HepG2 (cell line): ENCODE measurements at regions not wholly inside any gene's neighbourhood (a gene's known extent, or its start where the extent isn't known, plus 50 kb on each side); places are given as distances from the start of the nearest gene placed in this dataset.

Experiments used
- ATAC-seq: fragments of 200-7000 bp; cut with Tn5 transposase; 3 replicates; pipeline ENCODE4 v1.9.1; 2020; ENCODE audit warnings: mild to moderate bottlenecking, moderate library complexity
- BruUV-seq: library from RNA; stranded (reverse); fragments of 400-500 nt; replicated peaks from 2 replicates; lab custom pipeline; 2021; lab: Mats Ljungman, UMichigan
- CTCF ChIA-PET: fragments of 300-600 bp; formaldehyde crosslinking; extraction: SDS; loops from one replicate; lab custom pipeline; 2021; ENCODE audit warnings: low total read pairs, inconsistent platforms, low intra/inter-chr PET ratio; lab: Yijun Ruan, JAX
- POLR2A ChIA-PET: fragments of 350-600 bp; sonication (Branson Sonifier 250); formaldehyde crosslinking; loops from one replicate; lab custom pipeline; 2020; ENCODE audit warnings: antibody characterized with exemption, inconsistent platforms; lab: Yijun Ruan, JAX
- DNase-seq: peaks from one replicate; pipeline ENCODE4 v3.0.0-alpha.2; 2015; ENCODE audit warnings: low spot score
- FAIRE-seq: peaks from 3 replicates; lab custom pipeline; 2011; peaks lifted over from hg19 to GRCh38; lab: Jason Lieb, UNC
- H2AFZ ChIP-seq: one replicate; pipeline ENCODE4 v1.6.1; 2011; ENCODE audit warnings: low read length, inconsistent platforms
- H3K27ac ChIP-seq: fragments of 300-600 bp; 3 replicates; pipeline ENCODE4 v1.8.0; 2011; ENCODE audit warnings: mixed run types, mild to moderate bottlenecking, mixed read lengths, low read length, inconsistent platforms; ENCODE audit not compliant: insufficient read depth; ENCODE audit errors: extremely low read length
- H3K27me3 ChIP-seq, 2 experiments: fragments of 200-600 bp in 1 of 2; 2 replicates in 1 of 2; 3 replicates in 1 of 2; pipeline versions ENCODE4 v1.6.0 to v1.8.0; 2011; ENCODE audit warnings: low read length in 2 of 2, mild to moderate bottlenecking in 2 of 2, moderate library complexity in 2 of 2, inconsistent platforms in 1 of 2; ENCODE audit not compliant: insufficient read depth in 2 of 2, control insufficient read depth in 1 of 2
- H3K36me3 ChIP-seq, 2 experiments: fragments of 200-600 bp in 1 of 2; replicated peaks in 1 of 2; 2 replicates in 1 of 2; 3 replicates in 1 of 2; pipeline versions ENCODE4 v1.5.1 to v1.8.0; 2011; ENCODE audit warnings: low read length in 2 of 2, inconsistent platforms in 1 of 2; ENCODE audit not compliant: insufficient read depth in 2 of 2, control insufficient read depth in 1 of 2
- H3K4me1 ChIP-seq: 2 replicates; pipeline ENCODE4 v1.5.1; 2012; ENCODE audit warnings: low read length, inconsistent platforms; ENCODE audit not compliant: insufficient read depth
- H3K4me2 ChIP-seq: 2 replicates; pipeline ENCODE4 v1.6.0; 2011; ENCODE audit warnings: low read depth, low read length, inconsistent platforms
- H3K4me3 ChIP-seq, 3 experiments: fragments of 200-600 bp in 1 of 3; sonication (generic), shearing (Covaris generic) in 1 of 3; replicated peaks in 1 of 3; 2 replicates each; pipeline ENCODE4 v1.5.1; 2011 to 2016; ENCODE audit warnings: low read length in 3 of 3, inconsistent platforms in 2 of 3, low read depth in 2 of 3, mild to moderate bottlenecking in 2 of 3, control low read depth in 1 of 3, mixed read lengths in 1 of 3; ENCODE audit not compliant: insufficient read depth in 1 of 3
- H3K79me2 ChIP-seq: one replicate; pipeline ENCODE4 v1.6.1; 2011; ENCODE audit warnings: low read length, inconsistent platforms; ENCODE audit not compliant: insufficient read depth
- H3K9ac ChIP-seq: 2 replicates; pipeline ENCODE4 v1.6.0; 2011; ENCODE audit warnings: mild to moderate bottlenecking, low read depth, low read length, inconsistent platforms; ENCODE audit not compliant: insufficient read depth
- H3K9me3 ChIP-seq: 2 replicates; pipeline ENCODE4 v1.5.1; 2012; ENCODE audit warnings: mild to moderate bottlenecking, low read length
- H4K20me1 ChIP-seq: 2 replicates; pipeline ENCODE4 v1.6.0; 2011; ENCODE audit warnings: inconsistent platforms, mild to moderate bottlenecking, low read length, moderate library complexity; ENCODE audit not compliant: insufficient read depth
- GPBP1L1 ChIP-seq: sonication (generic); formaldehyde crosslinking; IDR thresholded peaks from 2 replicates; pipeline ENCODE4 v1.5.0; 2020; ENCODE audit warnings: mild to moderate bottlenecking, missing genetic modification reagents
- JARID2 ChIP-seq: sonication (generic); formaldehyde crosslinking; IDR thresholded peaks from 2 replicates; pipeline ENCODE4 v1.8.1; 2023; ENCODE audit warnings: missing genetic modification reagents, inconsistent platforms; ENCODE audit not compliant: insufficient replicate concordance
- NFATC3 ChIP-seq: sonication (generic); formaldehyde crosslinking; IDR thresholded peaks from 2 replicates; pipeline ENCODE4 v1.5.1; 2020; ENCODE audit warnings: mild to moderate bottlenecking, missing genetic modification reagents
- SALL1 ChIP-seq: sonication (generic); formaldehyde crosslinking; IDR thresholded peaks from 2 replicates; pipeline ENCODE4 v1.8.0; 2022; ENCODE audit warnings: mild to moderate bottlenecking, missing genetic modification reagents
- SMC3 ChIP-seq: IDR thresholded peaks from 2 replicates; pipeline ENCODE4 v1.6.1; 2011; ENCODE audit warnings: low read length, improper control_type of control experiment
- THYN1 ChIP-seq: sonication (generic); formaldehyde crosslinking; IDR thresholded peaks from 2 replicates; pipeline ENCODE4 v1.8.1; 2023; ENCODE audit warnings: low read depth, mild to moderate bottlenecking, moderate library complexity, missing genetic modification reagents, borderline replicate concordance
- ZBTB7B ChIP-seq: sonication (generic); formaldehyde crosslinking; IDR thresholded peaks from 2 replicates; pipeline ENCODE4 v1.4.0; 2020; ENCODE audit warnings: missing genetic modification reagents
- ZIK1 ChIP-seq: sonication (generic); formaldehyde crosslinking; IDR thresholded peaks from 2 replicates; pipeline ENCODE4 v1.5.0; 2020; ENCODE audit warnings: mild to moderate bottlenecking, low read depth, missing genetic modification reagents, borderline replicate concordance
- ZNF556 ChIP-seq: sonication (generic); formaldehyde crosslinking; IDR thresholded peaks from 2 replicates; pipeline ENCODE4 v1.4.0; 2020; ENCODE audit warnings: mild to moderate bottlenecking, missing genetic modification reagents, borderline replicate concordance
- ZNF562 ChIP-seq: sonication (generic); formaldehyde crosslinking; IDR thresholded peaks from 2 replicates; pipeline ENCODE4 v1.8.0; 2022; ENCODE audit warnings: missing genetic modification reagents, borderline replicate concordance
- WGBS: methylation state at CpG from one replicate; pipeline ENCODE4 v1.1.6; 2017; ENCODE audit warnings: low lambda C conversion rate; 5-methylcytosine and 5-hydroxymethylcytosine counted together
- in situ Hi-C: cut with HindIII; loops from 2 replicates; pipeline ENCODE4 v1.10.0; 2017; ENCODE audit warnings: low pct_unique_long_range_greater_than_20kb; ENCODE audit not compliant: extremely low pct_ligation_motif_present
- intact Hi-C: fragments of 100-400 bp; cut with micrococcal nuclease; formaldehyde crosslinking; loops from one replicate; pipeline ENCODE4 v1.10.0; 2022; ENCODE audit not compliant: unreplicated experiment
- TF ChIP-seq, protein P1 (sequence below): sonication (generic); formaldehyde crosslinking; IDR thresholded peaks from 2 replicates; pipeline ENCODE4 v1.5.0; 2020; ENCODE audit warnings: missing genetic modification reagents

DNA sequence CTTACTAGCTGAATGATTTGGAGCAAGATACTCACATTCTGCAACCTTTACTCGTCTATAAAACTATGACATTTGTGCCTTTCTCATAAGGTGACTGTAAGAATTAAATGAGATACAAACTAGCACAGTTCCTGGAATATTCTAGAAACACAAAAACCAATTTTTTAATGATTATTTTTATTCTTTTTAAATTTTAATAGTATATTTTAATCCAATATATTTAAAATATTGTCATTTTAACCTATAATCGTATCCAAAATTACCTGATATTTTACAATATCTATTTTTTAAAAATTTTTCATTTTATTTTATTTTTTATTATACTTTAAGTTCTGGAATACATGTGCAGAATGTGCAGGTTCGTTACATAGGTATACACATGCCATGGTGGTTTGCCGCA, 238.1 kb downstream of the OLFM4 start:
- Histone ChIP-seq H4K20me1 (no peaks in the 10 kb centered on the region), H3K4me2 (no peak overlapping the region), H3K36me3 (no peaks in the 10 kb centered on the region), H3K79me2 (no peaks in the 10 kb centered on the region), H3K4me3 (no peak overlapping the region), H2AFZ (no peak overlapping the region), H3K4me1 (no peaks in the 10 kb centered on the region), H3K27me3 (no peaks in the 10 kb centered on the region)
- POLR2A ChIA-PET = no interaction called here
- no peak for FAIRE-seq
- WGBS = 32% methylated on average over 4 of the region's 4 CpGs
- TF ChIP-seq ZIK1 (CRISPR knock-in tag) = no peak
- TF ChIP-seq NFATC3 (CRISPR knock-in tag) = no peak
- no peak for TF ChIP-seq GPBP1L1 (CRISPR knock-in tag)
- no peak for TF ChIP-seq THYN1 (CRISPR knock-in tag)
- TF ChIP-seq ZBTB7B (CRISPR knock-in tag) = no peak
- TF ChIP-seq, protein P1, sequence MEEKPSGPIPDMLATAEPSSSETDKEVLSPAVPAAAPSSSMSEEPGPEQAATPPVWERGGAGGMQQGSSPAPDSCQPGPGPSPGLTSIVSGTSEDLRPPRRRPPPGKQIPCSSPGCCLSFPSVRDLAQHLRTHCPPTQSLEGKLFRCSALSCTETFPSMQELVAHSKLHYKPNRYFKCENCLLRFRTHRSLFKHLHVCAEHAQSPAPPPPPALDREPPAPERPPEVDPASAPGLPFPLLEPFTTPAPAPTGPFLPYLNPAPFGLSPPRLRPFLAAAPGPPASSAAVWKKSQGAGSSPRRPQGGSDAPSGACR = no peak
- TF ChIP-seq ZNF556 (CRISPR knock-in tag) = no peak
- no peak for TF ChIP-seq SMC3
- TF ChIP-seq ZNF562 (CRISPR knock-in tag) = no peak
- TF ChIP-seq SALL1 (CRISPR knock-in tag) = no peak
- no peak for TF ChIP-seq JARID2 (CRISPR knock-in tag)
- TF ChIP-seq, all 625 proteins: peak for 0
- Histone ChIP-seq H3K27ac (no peak overlapping the region), H3K9me3 (no peaks in the 10 kb centered on the region), H3K9ac (no peak overlapping the region)
- no TSS peak for BruUV-seq
- no peak for DNase-seq
- in situ Hi-C loops = no loop called here
- ATAC-seq = no peak
- intact Hi-C loops = no loop called here
- CTCF ChIA-PET = no interaction called here
